ENCODE measurements at regions not wholly inside any gene's neighbourhood (a gene's known extent, or its start where the extent isn't known, plus 50 kb on each side); places are given as distances from the start of the nearest gene placed in this dataset.
"Not testable (repeated sequence)": the region's sequence is repeated elsewhere in the genome, so short reads cannot be mapped to it uniquely, and the experiment has no call there.

DNA sequence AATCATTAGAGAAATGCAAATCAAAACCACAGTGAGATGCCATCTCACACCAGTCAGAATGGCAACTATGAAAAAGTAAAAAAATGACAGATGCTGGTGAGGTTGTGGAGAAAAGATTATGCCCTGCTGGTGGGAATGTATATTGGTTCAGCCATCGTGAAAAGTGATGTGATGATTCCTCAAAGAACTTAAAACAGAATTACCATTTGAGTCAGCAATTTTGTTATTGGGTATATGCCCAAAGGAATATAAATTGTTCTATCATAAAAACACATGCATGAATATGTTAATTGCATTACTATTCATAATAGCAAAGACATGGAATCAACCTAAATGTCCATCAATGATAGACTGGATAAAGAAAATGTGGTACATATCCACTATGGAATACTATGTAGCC is 115.1 kb upstream of the OR4E1 start:
- H3K27me3 ChIP-seq (ENCODE audit: control insufficient read depth in 1 of 2, insufficient read depth in 2 of 2, low read length in 2 of 2); H3K27ac ChIP-seq (ENCODE audit: low read depth, low read length); H3K4me3 ChIP-seq (ENCODE audit: low read depth in 1 of 2, low read length in 2 of 2); H3K9ac ChIP-seq (ENCODE audit: low read length); H3K4me1 ChIP-seq (ENCODE audit: insufficient read depth, low read length); H3K36me3 ChIP-seq (ENCODE audit: insufficient read depth, low read length); H3K9me3 ChIP-seq (ENCODE audit: low read length): not testable (repeated sequence)

DNA sequence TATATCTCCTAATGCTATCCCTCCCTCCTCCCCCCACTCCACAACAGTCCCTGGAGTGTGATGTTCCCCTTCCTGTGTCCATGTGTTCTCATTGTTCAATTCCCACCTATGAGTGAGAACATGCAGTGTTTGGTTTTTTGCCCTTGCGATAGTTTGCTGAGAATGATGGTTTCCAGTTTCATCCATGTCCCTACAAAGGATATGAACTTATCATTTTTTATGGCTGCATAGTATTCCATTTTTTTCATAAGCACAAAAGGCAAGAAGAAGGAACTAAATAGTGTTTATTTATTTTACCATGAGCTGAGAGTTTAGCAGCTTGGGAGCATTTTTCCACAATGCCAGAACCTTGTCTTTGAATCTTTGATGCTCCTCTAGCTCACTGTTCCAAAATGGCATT is 113.6 kb upstream of the OR4E1 start:
- not testable (repeated sequence) for H3K4me1 ChIP-seq (ENCODE audit: insufficient read depth, low read length); H3K36me3 ChIP-seq (ENCODE audit: insufficient read depth, low read length); H3K27ac ChIP-seq (ENCODE audit: low read depth, low read length); H3K9ac ChIP-seq (ENCODE audit: low read length); H3K9me3 ChIP-seq (ENCODE audit: low read length); H3K27me3 ChIP-seq (ENCODE audit: control insufficient read depth in 1 of 2, insufficient read depth in 2 of 2, low read length in 2 of 2); H3K4me3 ChIP-seq (ENCODE audit: low read depth in 1 of 2, low read length in 2 of 2)

DNA sequence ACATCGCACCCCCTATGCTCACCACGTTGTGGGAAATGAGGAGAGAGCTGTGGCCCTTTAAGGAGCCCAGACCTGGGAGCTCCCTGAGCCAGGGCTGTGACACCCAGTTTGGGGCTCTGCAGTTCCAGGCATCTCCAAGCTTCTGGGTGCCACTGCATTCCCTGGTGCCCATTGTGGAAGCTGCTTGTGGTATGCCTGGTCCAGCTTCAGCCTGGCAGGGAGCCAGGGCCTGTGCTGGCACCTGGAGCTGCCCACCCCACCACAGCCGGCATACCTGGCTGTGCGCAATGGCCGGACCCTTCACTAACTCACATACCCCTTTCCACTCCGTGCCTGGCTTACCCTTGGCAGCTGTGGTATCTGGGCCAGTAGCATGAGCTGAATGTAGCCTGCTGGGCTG is 107.9 kb upstream of the OR4E1 start:
- no peak overlapping the region for H3K4me3 ChIP-seq (ENCODE audit: low read depth in 1 of 2, low read length in 2 of 2)
- no peaks in the 10 kb centered on the region for H3K9me3 ChIP-seq (ENCODE audit: low read length)
- no peaks in the 10 kb centered on the region for H3K4me1 ChIP-seq (ENCODE audit: insufficient read depth, low read length)
- H3K36me3 ChIP-seq (ENCODE audit: insufficient read depth, low read length) = no peaks in the 10 kb centered on the region
- no peak overlapping the region for H3K9ac ChIP-seq (ENCODE audit: low read length)
- no peak overlapping the region for H3K27ac ChIP-seq (ENCODE audit: low read depth, low read length)
- H3K27me3 ChIP-seq (ENCODE audit: control insufficient read depth in 1 of 2, insufficient read depth in 2 of 2, low read length in 2 of 2) = no peaks in the 10 kb centered on the region

DNA sequence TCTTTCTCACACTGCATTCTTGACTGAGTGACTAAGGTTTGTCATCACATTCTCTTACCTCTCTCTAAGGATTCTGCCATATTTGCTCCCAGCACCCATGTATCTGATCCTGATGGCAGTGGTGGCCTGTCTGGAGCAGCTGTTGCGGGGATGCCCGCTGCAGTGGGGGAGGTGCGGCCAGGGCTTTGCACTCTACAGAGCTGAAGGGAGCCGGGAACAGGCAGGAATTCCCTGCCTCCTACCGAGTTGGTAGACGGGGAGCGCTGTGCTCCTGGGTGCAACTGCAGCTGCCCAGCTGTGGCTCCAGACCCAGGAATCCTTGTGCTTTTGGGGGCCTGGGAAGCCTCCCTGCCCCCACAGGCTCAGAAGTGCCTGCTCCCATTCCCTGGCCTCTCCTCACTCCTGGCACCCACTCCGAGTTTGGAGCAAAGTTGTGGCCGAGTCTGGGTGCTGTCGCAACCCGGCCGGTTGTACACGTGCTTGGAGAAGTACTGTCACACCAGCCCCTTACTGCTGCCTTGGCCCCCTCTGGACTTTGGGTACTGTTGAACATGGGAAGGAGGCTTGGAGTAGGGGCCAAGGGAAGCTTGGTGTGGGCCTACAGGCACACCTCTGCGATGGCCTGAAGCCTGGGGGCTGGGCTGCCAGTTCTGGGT is 106.9 kb upstream of the OR4E1 start:
- no peak overlapping the region for H3K9ac ChIP-seq (ENCODE audit: low read length)
- H3K36me3 ChIP-seq (ENCODE audit: insufficient read depth, low read length) = no peaks in the 10 kb centered on the region
- H3K27ac ChIP-seq (ENCODE audit: low read depth, low read length) = no peak overlapping the region
- no peaks in the 10 kb centered on the region for H3K4me1 ChIP-seq (ENCODE audit: insufficient read depth, low read length)
- no peaks in the 10 kb centered on the region for H3K27me3 ChIP-seq (ENCODE audit: control insufficient read depth in 1 of 2, insufficient read depth in 2 of 2, low read length in 2 of 2)
- no peak overlapping the region for H3K4me3 ChIP-seq (ENCODE audit: low read depth in 1 of 2, low read length in 2 of 2)
- H3K9me3 ChIP-seq (ENCODE audit: low read length) = no peaks in the 10 kb centered on the region

DNA sequence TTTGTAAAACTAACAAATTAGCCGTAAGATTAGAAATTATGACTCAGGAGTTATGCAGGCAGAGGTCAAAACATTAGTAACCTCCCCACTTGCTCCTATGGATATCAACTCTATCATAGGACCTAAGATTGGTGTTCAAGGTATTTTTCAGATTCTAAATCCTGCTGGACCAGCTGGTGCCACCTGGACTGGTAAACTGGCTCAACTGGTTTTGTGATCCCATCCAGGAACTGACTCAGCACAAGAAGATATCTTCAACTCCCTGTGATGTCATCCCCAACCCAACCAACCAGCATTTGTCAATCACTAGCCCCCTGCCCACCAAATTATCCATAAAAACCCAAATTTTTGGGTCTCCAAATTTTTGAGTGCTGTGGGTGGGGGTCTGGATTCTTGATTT is 98.1 kb upstream of the OR4E1 start:
- no peak overlapping the region for H3K4me3 ChIP-seq (ENCODE audit: low read depth in 1 of 2, low read length in 2 of 2)
- H3K9me3 ChIP-seq (ENCODE audit: low read length) = no peaks in the 10 kb centered on the region
- H3K4me1 ChIP-seq (ENCODE audit: insufficient read depth, low read length) = no peaks in the 10 kb centered on the region
- H3K36me3 ChIP-seq (ENCODE audit: insufficient read depth, low read length) = no peaks in the 10 kb centered on the region
- H3K9ac ChIP-seq (ENCODE audit: low read length) = no peak overlapping the region
- no peak overlapping the region for H3K27ac ChIP-seq (ENCODE audit: low read depth, low read length)
- H3K27me3 ChIP-seq (ENCODE audit: control insufficient read depth in 1 of 2, insufficient read depth in 2 of 2, low read length in 2 of 2) = no peaks in the 10 kb centered on the region

DNA sequence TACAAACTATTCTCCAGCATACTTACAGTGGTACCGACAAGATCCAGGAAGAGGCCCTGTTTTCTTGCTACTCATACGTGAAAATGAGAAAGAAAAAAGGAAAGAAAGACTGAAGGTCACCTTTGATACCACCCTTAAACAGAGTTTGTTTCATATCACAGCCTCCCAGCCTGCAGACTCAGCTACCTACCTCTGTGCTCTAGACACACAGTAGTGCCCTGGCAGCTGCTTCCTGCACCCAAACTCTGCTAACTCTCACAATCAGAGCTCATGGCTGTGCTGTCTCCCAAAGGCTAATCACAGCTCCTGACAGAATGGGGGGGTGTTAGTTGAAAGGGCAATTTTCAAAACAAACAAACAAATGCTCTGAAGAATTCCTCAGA is 95.2 kb upstream of the OR4E1 start:
- no peaks in the 10 kb centered on the region for H3K4me1 ChIP-seq (ENCODE audit: insufficient read depth, low read length)
- no peaks in the 10 kb centered on the region for H3K36me3 ChIP-seq (ENCODE audit: insufficient read depth, low read length)
- H3K27me3 ChIP-seq (ENCODE audit: control insufficient read depth in 1 of 2, insufficient read depth in 2 of 2, low read length in 2 of 2) = no peaks in the 10 kb centered on the region
- H3K9me3 ChIP-seq (ENCODE audit: low read length) = no peaks in the 10 kb centered on the region
- no peak overlapping the region for H3K4me3 ChIP-seq (ENCODE audit: low read depth in 1 of 2, low read length in 2 of 2)
- H3K9ac ChIP-seq (ENCODE audit: low read length) = no peak overlapping the region
- no peak overlapping the region for H3K27ac ChIP-seq (ENCODE audit: low read depth, low read length)

DNA sequence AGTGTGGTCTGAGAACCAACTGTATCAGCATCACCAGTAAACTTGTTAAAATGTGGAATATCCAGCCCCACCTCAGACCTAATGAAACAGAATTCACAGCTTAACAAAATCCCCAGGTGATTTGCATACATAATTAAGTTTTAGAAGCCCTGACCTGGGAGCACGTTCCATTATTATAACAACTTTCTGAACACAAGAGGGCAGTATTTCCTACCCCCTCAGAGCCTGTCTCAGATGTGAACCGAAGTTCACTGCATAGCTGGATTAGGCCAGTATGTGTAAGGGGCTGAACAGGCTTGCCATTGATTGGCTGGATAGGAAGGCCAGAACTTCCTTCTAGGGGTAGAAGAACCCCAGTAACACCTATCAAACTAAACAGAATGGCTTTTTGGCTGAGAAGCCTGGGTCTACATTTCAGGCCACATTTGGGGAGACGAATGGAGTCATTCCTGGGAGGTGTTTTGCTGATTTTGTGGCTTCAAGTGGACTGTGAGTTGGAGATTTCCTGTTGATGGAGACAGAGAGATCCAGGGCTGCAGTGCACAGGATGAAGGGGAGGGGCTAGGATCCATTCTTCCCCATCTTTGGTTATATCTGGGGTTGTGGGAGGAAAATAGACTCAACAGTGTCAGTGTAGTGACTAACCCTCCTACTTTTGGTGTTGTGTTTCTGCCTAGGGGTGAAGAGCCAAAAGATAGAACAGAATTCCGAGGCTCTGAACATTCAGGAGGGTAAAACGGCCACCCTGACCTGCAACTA is 94.7 kb upstream of the OR4E1 start:
- Histone ChIP-seq H3K4me1 (ENCODE audit: insufficient read depth, low read length) (no peaks in the 10 kb centered on the region), H3K27me3 (ENCODE audit: control insufficient read depth in 1 of 2, insufficient read depth in 2 of 2, low read length in 2 of 2) (no peaks in the 10 kb centered on the region), H3K36me3 (ENCODE audit: insufficient read depth, low read length) (no peaks in the 10 kb centered on the region), H3K9ac (ENCODE audit: low read length) (no peak overlapping the region), H3K9me3 (ENCODE audit: low read length) (no peaks in the 10 kb centered on the region), H3K4me3 (ENCODE audit: low read depth in 1 of 2, low read length in 2 of 2) (no peak overlapping the region), H3K27ac (ENCODE audit: low read depth, low read length) (no peak overlapping the region)

DNA sequence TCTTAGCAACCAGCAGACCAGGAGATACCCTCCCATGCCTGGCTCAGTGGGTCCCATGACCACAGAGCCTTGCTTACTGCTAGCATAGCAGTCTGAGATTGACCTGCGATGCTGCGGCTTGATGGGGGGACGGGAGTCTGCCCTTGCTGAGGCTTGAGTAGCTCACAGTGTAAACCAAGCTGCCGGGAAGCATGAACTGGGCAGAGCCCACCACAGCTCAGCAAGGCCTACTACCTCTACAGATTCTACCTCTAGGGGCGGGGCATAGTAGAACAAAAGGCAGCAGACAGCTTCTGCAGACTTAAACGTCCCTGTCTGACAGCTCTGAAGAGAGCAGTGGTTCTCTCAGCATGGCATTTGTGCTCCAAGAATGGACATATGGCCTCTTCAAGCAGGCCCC is 86.7 kb upstream of the OR4E1 start:
- not testable (repeated sequence) for H3K27me3 ChIP-seq (ENCODE audit: control insufficient read depth in 1 of 2, insufficient read depth in 2 of 2, low read length in 2 of 2); H3K27ac ChIP-seq (ENCODE audit: low read depth, low read length); H3K4me3 ChIP-seq (ENCODE audit: low read depth in 1 of 2, low read length in 2 of 2); H3K9me3 ChIP-seq (ENCODE audit: low read length); H3K4me1 ChIP-seq (ENCODE audit: insufficient read depth, low read length); H3K9ac ChIP-seq (ENCODE audit: low read length); H3K36me3 ChIP-seq (ENCODE audit: insufficient read depth, low read length)

DNA sequence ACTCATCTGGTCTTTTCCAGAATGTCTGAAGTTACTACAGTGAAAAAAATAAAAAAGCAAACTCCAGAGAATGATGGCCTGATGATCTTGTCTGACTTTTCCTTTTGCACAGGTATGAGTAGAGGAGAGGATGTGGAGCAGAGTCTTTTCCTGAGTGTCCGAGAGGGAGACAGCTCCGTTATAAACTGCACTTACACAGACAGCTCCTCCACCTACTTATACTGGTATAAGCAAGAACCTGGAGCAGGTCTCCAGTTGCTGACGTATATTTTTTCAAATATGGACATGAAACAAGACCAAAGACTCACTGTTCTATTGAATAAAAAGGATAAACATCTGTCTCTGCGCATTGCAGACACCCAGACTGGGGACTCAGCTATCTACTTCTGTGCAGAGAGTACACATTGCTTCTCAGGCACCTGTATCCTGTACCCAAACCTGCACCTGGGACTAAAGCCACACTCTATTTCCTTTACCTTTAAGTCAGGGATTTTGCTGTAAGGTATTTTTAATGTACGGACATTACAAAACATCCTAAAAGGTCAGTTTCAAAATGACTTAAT is 75.8 kb upstream of the OR4E1 start:
- H3K36me3 ChIP-seq (ENCODE audit: insufficient read depth, low read length) = no peaks in the 10 kb centered on the region
- no peak overlapping the region for H3K27ac ChIP-seq (ENCODE audit: low read depth, low read length)
- no peak overlapping the region for H3K9ac ChIP-seq (ENCODE audit: low read length)
- no peaks in the 10 kb centered on the region for H3K27me3 ChIP-seq (ENCODE audit: control insufficient read depth in 1 of 2, insufficient read depth in 2 of 2, low read length in 2 of 2)
- H3K9me3 ChIP-seq (ENCODE audit: low read length) = no peaks in the 10 kb centered on the region
- no peak overlapping the region for H3K4me3 ChIP-seq (ENCODE audit: low read depth in 1 of 2, low read length in 2 of 2)
- H3K4me1 ChIP-seq (ENCODE audit: insufficient read depth, low read length) = no peaks in the 10 kb centered on the region

DNA sequence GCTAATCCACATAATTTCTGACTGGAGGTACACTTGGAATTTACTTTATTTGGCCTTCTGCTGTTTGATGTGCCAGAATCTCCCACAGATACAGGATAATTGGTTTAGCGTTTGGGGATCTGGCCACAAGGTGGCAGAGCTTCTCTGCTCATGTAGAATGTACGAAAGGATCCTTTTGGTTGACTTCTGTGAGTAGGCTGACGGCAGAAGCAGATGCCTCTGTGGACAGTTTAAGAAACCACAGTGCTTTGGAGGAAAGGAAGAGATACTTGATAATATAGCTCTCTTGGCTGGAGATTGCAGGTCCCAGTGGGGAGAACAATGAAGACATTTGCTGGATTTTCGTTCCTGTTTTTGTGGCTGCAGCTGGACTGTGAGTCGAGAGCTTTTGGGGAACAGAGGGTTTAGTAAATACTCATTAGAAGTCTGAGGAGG is 75.3 kb upstream of the OR4E1 start:
- no peaks in the 10 kb centered on the region for H3K27me3 ChIP-seq (ENCODE audit: control insufficient read depth in 1 of 2, insufficient read depth in 2 of 2, low read length in 2 of 2)
- no peak overlapping the region for H3K4me3 ChIP-seq (ENCODE audit: low read depth in 1 of 2, low read length in 2 of 2)
- H3K9me3 ChIP-seq (ENCODE audit: low read length) = no peaks in the 10 kb centered on the region
- no peaks in the 10 kb centered on the region for H3K36me3 ChIP-seq (ENCODE audit: insufficient read depth, low read length)
- no peak overlapping the region for H3K27ac ChIP-seq (ENCODE audit: low read depth, low read length)
- H3K9ac ChIP-seq (ENCODE audit: low read length) = no peak overlapping the region
- no peaks in the 10 kb centered on the region for H3K4me1 ChIP-seq (ENCODE audit: insufficient read depth, low read length)

DNA sequence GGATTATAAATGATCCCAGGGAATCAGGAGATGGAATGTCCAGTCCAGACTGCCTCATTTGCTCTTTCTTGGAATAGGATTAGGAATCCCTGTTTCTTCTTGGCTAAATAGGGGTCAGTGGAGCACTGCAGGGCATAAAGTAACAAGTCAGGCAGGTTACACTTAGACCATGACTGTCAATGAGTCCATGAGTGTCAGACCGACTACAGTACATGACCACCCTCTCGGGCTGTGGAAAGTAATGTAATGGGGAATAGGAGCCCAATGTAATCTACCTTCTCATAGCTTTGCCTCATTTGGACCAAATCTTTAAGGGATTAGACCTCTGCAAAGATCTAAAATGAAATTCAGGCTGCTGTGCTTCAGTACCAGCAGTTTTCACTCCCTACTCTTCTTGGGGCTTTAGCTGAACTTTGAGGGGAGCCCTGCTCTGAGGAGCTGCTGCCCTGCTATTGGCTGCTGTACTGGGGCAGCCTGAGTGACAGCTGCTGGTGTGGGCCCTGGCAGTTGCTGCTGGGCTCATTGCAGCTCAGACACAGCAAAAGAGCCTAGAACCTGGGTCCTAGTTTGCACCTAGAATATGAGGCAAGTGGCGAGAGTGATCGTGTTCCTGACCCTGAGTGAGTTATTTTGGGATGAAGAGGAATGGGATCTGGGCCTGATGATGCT is 62.2 kb upstream of the OR4E1 start:
- H3K27me3 ChIP-seq (ENCODE audit: control insufficient read depth in 1 of 2, insufficient read depth in 2 of 2, low read length in 2 of 2) = no peaks in the 10 kb centered on the region
- H3K4me3 ChIP-seq (ENCODE audit: low read depth in 1 of 2, low read length in 2 of 2) = no peak overlapping the region
- no peak overlapping the region for H3K27ac ChIP-seq (ENCODE audit: low read depth, low read length)
- H3K9ac ChIP-seq (ENCODE audit: low read length) = no peak overlapping the region
- no peaks in the 10 kb centered on the region for H3K36me3 ChIP-seq (ENCODE audit: insufficient read depth, low read length)
- no peaks in the 10 kb centered on the region for H3K9me3 ChIP-seq (ENCODE audit: low read length)
- no peaks in the 10 kb centered on the region for H3K4me1 ChIP-seq (ENCODE audit: insufficient read depth, low read length)
